ENCODE measurements at regions not wholly inside any gene's neighbourhood (a gene's known extent, or its start where the extent isn't known, plus 50 kb on each side); places are given as distances from the start of the nearest gene placed in this dataset.

- TF ChIP-seq CTCF (conservative IDR thresholded peaks at IDR 0.05 in 1 of 2, IDR thresholded peaks at IDR 0.05 in 1 of 2; ENCODE audit: low read depth in 1 of 2, low read length in 2 of 2): no peak
- TF ChIP-seq EZH2 (IDR thresholded peaks at IDR 0.05; ENCODE audit: low read length, missing control alignments): no peak
Observed at GRCh38 chr2:18237298-18237697, 323.2 kb downstream of the RDH14 start.

Measured in fibroblast of lung (primary cell).